ENCODE measurements at regions not wholly inside any gene's neighbourhood (a gene's known extent, or its start where the extent isn't known, plus 50 kb on each side); places are given as distances from the start of the nearest gene placed in this dataset.

GRCh38 chr9:75395336-75395735 is 307.0 kb downstream of the OSTF1 start:
- POLR2A ChIA-PET: no interaction called here
- no peak overlapping the region for H3K4me3 Mint-ChIP-seq
- no peak for DNase-seq
- H3K4me3 ChIP-seq (ENCODE audit: low read length): no peak overlapping the region
- ATAC-seq (ENCODE audit: poor library complexity): no peak
- intact Hi-C loops (cut with DNase I, micrococcal nuclease): no loop called here
- no peaks in the 10 kb centered on the region for H3K4me1 Mint-ChIP-seq (ENCODE audit: low read depth)
- no peaks in the 10 kb centered on the region for H3K9me3 ChIP-seq (ENCODE audit: control insufficient read depth in 1 of 2, insufficient read depth in 1 of 2, low read length in 2 of 2)
- TF ChIP-seq CTCF (IDR thresholded peaks at IDR 0.05): no peak
- no peak overlapping the region for H3K27ac Mint-ChIP-seq
- H3K27ac ChIP-seq (ENCODE audit: low read depth in 1 of 2, low read length in 2 of 2): no peak overlapping the region
- CTCF ChIA-PET: no interaction called here
- no peaks in the 10 kb centered on the region for H3K36me3 ChIP-seq (ENCODE audit: insufficient read depth, low read length)
- H3K27me3 Mint-ChIP-seq: peaks cover 5% of the 10 kb centered on the region
- H3K27me3 ChIP-seq (ENCODE audit: control insufficient read depth in 1 of 2, insufficient read depth in 2 of 2, low read length in 2 of 2): no peaks in the 10 kb centered on the region
- H3K9me3 Mint-ChIP-seq: no peaks in the 10 kb centered on the region
- H3K4me1 ChIP-seq (ENCODE audit: insufficient read depth, low read length): no peaks in the 10 kb centered on the region
- no peaks in the 10 kb centered on the region for H3K36me3 Mint-ChIP-seq (ENCODE audit: low read depth)

- DNase-seq: no peak
- H3K27me3 Mint-ChIP-seq: peaks cover 5% of the 10 kb centered on the region
- H3K9me3 ChIP-seq (ENCODE audit: control insufficient read depth in 1 of 2, insufficient read depth in 1 of 2, low read length in 2 of 2): no peaks in the 10 kb centered on the region
- intact Hi-C loops (cut with DNase I, micrococcal nuclease): no loop called here
- ChIA-PET CTCF (no interaction called here), POLR2A (no interaction called here)
- no peak for TF ChIP-seq CTCF (IDR thresholded peaks at IDR 0.05)
- ATAC-seq (ENCODE audit: poor library complexity): no peak
- no peaks in the 10 kb centered on the region for H3K27me3 ChIP-seq (ENCODE audit: control insufficient read depth in 1 of 2, insufficient read depth in 2 of 2, low read length in 2 of 2)
- no peak overlapping the region for H3K27ac ChIP-seq (ENCODE audit: low read depth in 1 of 2, low read length in 2 of 2)
- no peaks in the 10 kb centered on the region for H3K4me1 Mint-ChIP-seq (ENCODE audit: low read depth)
- no peaks in the 10 kb centered on the region for H3K36me3 ChIP-seq (ENCODE audit: insufficient read depth, low read length)
- no peaks in the 10 kb centered on the region for H3K9me3 Mint-ChIP-seq
- no peaks in the 10 kb centered on the region for H3K4me1 ChIP-seq (ENCODE audit: insufficient read depth, low read length)
- no peak overlapping the region for H3K4me3 ChIP-seq (ENCODE audit: low read length)
- H3K4me3 Mint-ChIP-seq: no peak overlapping the region
- no peaks in the 10 kb centered on the region for H3K36me3 Mint-ChIP-seq (ENCODE audit: low read depth)
- H3K27ac Mint-ChIP-seq: no peak overlapping the region
These were observed 309.5 kb downstream of the OSTF1 start for GRCh38 chr9:75397836-75398235.

GRCh38 chr9:75408391-75408790 is 320.1 kb downstream of the OSTF1 start:
- POLR2A ChIA-PET: no interaction called here
- Mint-ChIP-seq H3K27me3 (peaks cover 5% of the 10 kb centered on the region), H3K27ac (no peak overlapping the region), H3K36me3 (ENCODE audit: low read depth) (no peaks in the 10 kb centered on the region), H3K4me3 (no peak overlapping the region), H3K9me3 (no peaks in the 10 kb centered on the region), H3K4me1 (ENCODE audit: low read depth) (no peaks in the 10 kb centered on the region)
- TF ChIP-seq CTCF (IDR thresholded peaks at IDR 0.05): no peak
- ATAC-seq (ENCODE audit: poor library complexity): no peak
- H3K4me1 ChIP-seq (ENCODE audit: insufficient read depth, low read length): no peaks in the 10 kb centered on the region
- H3K4me3 ChIP-seq (ENCODE audit: low read length): no peak overlapping the region
- no peaks in the 10 kb centered on the region for H3K27me3 ChIP-seq (ENCODE audit: control insufficient read depth in 1 of 2, insufficient read depth in 2 of 2, low read length in 2 of 2)
- no peak overlapping the region for H3K27ac ChIP-seq (ENCODE audit: low read depth in 1 of 2, low read length in 2 of 2)
- no peaks in the 10 kb centered on the region for H3K9me3 ChIP-seq (ENCODE audit: control insufficient read depth in 1 of 2, insufficient read depth in 1 of 2, low read length in 2 of 2)
- no peaks in the 10 kb centered on the region for H3K36me3 ChIP-seq (ENCODE audit: insufficient read depth, low read length)
- intact Hi-C loops (cut with DNase I, micrococcal nuclease): no loop called here
- DNase-seq: no peak
- CTCF ChIA-PET: no interaction called here

All from CD4-positive, alpha-beta T cell (primary cell).